HCEC 1CT (cell line): ENCODE measurements at regions not wholly inside any gene's neighbourhood (a gene's known extent, or its start where the extent isn't known, plus 50 kb on each side); places are given as distances from the start of the nearest gene placed in this dataset.
"Not testable (repeated sequence)": the region's sequence is repeated elsewhere in the genome, so short reads cannot be mapped to it uniquely, and the experiment has no call there.

ENCODE experiments used
- DNase-seq: peaks from one replicate; pipeline ENCODE4 v3.0.0-alpha.2; 2017

DNA sequence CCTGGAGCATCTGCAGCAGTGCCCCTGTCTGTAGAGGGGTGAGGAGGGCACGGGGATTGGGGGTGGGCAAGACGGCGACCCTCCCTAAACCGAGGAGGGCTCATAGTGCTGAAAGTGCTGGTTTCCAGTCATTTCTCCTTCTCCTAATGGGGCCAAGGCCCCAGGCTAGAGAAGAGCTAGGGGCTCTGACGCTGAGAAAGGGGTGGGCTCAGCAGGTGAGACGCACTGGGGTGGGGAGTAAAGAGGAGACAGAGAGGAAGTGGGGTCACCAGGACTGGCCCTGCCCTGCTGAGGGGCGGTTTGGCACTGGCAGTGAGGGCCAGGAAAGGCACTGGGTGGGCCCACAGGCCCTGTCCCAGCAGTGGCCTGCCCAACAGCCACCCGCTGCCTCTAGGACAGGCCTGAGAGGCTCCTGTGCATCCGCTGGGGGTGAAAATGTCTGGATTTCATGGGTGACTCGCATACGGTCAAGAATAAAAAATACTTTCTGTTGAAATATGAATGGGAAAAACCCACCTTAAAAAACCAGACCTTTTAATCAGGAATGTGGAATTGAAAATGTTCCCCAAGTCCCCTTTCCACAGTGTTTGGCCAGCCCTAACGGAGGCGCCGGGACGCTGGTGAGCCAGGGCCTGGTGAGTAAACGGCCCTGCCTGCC, 122.4 kb upstream of the SMURF2 start:
- no peak for DNase-seq

DNA sequence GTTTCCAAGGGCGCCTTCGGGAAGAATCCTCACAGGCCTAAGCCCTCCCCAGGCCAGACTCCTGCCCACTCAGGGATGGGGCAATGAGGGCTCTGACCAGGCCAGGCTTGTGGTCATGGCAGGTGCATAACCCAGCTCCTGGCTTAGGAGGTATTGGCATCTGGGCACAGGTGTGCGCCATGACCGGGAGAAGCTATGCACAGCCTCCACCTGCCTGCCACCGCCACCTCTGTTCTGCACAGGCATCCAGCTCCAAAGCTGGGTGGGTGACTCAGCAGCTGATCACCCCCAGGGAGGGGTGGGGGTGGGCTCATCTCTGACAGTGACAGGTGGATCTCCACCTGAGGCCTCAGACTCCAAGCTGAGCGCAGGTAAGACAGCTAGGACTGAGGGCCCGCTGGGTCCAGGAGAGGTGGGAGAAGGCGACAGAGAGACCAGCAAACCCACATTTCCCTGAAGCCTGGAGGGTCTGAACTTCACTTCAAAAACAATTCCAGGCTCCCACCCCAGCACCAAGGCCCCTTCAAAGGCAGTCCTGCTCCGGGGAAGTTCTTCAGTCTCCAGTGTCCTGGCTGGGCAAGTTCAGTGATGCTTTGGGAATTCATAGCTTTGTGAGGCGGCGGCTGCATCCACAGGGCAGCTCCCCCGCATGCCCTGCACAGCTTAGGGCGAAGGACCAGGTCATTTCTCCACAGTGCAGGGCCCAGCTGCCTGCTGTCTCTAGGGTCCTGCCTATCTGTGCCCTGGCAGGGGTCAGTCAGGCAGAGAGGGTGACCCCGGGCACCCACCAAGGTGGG, 121.6 kb upstream of the SMURF2 start:
- no peak for DNase-seq

DNA sequence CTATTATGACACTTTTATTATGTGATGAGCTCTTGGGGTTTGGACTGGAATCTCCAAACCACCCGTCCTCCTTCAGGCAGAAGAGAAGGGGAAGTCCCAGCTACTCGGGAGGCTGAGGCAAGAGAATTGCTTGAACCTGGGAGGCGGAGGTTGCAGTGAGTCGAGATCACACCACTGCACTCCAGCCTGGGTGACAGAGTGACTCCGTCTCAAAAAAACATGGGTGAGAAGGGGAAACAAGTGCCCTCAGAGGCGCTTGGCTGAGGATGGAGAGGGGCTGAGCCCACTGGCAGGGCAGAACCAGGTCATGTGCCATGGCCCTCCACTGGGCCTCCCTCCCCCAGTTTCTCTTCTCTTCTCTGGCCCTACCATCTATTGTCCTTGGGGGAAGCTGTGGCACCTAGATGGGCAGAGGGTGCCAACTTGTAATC, 120.9 kb upstream of the SMURF2 start:
- no peak for DNase-seq

DNA sequence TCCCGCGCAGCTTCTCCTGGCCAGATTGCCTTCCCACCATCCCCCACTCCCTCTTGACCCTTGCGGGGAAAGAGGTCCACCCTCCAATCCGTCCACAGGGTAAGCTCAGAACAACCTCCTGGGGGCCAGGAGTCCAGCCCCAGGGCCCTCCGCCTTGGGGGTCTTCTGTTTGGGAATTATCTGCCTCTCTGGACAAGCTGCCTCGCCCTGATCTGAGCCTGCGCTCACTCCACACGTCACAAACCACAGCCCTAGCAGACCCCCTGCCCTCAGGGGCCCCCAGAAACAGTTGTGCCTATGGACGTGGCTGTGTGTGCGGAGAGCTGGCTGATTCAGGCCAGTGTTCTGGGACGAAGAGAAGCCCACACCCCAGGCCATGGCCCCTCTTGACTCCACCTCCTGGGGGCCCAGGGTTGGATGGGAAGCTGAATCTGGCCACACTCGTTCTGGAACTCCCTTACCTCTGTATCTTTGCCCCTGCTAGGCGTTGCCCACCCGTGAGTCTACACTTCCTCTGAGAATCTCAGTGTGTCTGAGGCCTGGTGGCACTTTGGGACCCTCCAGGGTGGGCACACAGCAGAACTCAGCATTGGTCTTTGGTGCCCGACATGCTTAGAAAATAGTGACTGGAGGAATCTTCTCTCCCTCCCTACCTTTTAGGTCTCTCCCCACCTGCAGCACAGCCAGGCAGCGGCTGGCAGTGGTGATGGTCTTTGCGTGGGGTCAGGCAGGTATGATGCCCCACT, 119.9 kb upstream of the SMURF2 start:
- no peak for DNase-seq

DNA sequence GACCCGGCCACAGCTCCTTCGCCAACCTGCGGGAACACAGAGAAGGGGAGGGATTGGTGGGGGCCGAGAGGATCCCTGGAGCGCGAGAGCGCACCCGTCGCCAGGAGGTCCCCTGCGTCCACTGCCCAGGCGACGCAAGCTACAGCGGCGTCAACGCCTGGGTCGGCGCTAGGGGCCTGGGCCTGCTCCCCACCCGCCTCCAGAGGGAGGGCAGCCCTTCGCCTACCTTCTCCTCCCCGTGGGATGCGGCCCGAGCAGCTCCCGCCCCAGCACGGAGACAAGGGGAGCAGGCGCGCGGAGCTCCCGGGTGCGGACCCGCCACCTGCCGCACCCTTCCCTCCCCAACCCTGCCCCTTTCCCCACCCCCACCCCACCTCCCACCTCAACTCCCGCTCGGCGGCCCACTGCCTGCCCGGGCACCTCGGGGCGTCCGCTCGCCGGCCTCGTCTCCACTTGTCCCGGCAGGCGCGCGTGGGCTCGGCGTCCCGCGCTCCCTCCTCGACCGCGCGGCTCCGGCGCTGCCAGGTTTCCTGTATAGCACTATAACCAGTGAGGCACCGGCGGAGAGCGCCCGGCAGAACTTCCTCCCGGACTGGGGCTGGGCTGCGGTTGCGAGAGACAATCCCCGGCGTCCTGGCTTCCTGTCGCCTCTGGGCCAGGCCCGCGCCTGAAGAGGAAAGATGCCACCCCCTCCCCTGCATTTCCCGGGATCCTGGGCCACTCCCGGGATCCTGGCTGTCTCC, 119.1 kb upstream of the SMURF2 start:
- DNase-seq, result no peak

DNA sequence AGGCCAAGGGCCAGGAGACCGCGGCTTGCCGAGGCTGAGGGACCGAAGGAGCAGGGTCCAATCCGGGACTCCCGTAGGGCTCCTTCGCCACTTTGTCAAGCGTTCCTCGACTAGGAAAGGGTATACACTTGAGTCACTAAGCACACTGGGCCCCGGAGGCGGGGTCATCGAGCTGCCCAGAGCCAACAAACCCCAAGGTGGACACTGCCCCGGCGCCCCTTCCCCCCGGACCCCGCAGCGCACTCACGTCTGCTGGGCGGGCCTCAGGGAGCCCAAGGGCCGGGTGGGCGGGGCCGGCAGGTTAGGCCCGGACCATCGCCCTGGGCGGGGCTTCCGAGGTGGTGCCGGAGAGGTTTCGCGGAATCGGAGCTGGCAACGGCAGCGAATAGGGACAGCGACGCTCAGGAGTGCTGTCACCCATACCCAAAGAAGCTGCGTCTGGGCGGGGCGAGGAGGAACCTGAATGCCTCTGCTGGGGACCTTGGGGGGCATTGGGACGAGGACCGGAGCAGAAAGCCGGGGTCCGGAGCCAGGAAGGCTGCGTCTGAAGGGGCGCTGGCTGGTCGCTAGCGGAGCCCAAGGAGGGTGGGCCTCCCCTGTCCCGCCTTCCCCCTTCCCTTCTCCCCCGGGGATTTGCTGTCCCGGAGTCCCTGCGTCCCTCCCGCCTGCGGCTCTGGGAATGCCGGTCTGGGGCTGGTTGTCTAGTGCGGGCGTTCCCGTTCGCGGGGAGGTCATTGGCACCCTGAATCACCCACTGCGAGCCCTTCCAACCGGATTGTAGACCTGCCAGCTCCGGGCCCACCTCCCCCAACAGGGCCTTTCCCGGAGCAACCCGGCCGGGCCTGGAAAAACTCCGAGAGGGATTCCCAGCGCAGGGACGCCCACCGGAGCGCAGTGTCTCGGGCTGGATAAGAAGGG, 118.2 kb upstream of the SMURF2 start:
- peak; percentile 5 for DNase-seq

DNA sequence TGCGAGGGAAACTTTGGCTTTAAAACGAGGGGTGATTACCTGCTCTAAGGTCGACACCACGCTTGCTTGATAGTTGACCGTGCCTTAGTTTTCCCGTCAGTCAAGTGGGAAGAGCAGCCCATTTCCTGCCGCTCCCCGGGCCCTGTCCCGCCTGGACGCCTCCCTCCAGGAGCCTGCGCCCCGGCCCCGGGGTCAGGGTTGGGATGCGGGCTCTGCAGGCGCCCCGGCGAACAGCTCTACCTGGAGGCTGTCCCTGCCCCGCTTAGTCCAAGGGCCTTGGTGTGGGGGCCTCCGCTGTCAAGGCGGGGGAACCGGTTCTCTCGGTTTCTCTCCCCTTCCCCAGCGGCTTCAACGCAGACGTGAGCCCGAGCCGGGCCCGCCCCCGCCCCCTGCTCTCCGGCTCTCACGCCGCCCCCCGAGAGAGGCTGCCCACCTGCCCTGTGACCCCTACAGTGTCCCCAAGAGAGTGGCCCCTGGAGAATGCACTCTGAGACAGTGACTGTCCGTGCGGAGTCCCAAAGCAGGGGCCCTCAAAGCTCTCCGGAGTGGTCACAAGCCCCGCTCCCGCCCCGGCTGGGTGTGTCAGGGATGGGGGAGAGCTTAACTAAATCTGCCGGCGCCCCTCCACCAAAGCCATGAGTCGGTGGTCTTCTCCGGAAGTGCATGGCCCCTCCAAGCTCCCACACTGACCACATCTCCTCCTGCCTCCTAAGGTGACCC, 117.4 kb upstream of the SMURF2 start:
- DNase-seq, result no peak

DNA sequence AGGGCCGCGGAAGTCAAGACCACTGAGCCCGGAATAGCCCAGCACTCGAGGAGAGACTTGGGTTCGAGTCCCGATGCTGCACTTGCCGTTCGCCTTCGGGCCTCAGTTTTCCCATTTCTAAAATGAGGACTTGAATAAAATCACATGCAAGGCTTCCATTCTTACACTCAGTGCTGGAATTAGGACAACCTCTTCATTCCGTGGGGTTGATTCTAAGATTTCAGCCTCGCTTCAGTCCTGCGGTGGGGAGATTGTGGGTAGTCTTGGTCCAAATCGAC, 116.9 kb upstream of the SMURF2 start:
- not testable (repeated sequence) for DNase-seq

DNA sequence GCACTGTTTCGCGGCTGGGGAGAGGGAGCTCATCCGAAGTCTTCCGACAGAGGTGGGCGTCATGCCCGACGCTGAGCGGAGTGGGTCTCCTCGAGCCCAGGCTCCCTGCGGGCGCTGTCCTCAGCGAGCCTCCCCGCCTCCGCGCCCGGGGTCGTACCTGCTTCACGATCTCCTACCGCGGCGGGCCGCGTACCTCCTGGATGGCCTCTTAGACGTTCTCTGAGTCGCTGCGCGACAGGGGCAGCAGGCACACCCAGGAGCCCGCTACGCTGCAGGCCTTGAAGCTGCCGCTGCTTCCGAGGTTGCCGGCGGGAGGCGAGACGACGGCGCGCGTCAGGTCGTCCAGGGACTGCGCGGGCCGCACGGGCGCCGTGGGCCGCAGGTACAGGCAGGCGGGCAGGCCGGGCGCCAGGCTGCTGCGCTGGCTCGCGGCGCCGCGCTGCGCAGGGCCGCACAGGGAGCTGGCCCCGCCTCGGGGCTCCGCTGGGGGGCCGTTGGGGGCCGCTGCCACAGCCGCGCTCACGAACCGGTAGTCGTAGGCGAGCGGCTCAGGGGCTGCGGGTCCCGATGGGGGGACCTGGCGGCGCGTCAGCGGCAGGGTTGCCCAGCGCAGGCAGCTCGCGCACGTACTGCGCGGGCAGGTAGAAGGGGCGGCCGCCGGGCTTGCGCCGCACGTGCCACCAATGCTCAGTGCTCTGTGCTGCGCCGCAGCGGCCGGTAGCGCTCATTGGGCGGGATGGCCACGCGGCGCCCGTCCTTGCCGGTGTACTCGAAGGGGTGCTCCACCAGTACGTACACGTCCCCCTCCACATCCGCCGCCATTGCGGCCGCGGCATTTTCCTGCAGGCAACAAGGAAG, 116.4 kb upstream of the SMURF2 start:
- no peak for DNase-seq

DNA sequence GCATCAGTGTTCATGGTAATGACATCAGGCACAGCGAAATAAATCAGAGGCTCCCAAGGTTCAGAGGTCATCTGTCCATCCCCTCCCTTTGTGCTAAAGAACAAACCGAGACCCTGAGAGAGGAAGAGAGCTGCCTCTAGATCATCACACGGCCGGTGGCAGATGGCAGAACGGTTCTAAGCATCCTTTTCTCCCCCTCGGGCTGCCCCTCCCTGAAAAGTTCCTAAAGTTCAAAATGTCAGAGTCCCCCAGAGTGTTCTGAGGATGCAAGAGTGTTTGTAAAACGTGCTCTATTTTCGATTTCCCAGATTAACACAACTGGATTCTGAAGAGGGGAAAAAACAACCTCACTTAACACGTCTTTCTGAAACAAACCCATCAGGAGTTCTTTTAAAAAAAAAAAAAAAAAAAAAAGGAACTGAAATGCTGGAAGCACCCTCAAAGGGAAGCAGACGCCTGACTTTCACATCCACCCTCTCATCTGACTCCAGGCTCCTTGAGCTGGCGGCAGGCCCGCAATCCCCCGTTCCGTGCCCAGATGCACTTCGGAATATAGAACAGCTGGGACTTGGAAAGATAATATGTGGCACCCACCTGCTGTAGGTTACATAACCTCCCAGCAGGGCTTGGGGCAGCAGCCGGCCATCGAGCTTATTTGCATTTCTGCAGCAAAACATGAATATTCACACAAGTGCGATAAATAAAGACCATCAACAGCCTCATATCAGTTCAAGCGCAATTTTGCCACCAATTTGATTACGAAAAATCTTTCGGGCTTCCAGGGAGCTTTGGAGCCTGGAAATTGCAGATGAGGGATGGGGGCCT, 115.5 kb upstream of the SMURF2 start:
- DNase-seq, result peak; percentile 2

DNA sequence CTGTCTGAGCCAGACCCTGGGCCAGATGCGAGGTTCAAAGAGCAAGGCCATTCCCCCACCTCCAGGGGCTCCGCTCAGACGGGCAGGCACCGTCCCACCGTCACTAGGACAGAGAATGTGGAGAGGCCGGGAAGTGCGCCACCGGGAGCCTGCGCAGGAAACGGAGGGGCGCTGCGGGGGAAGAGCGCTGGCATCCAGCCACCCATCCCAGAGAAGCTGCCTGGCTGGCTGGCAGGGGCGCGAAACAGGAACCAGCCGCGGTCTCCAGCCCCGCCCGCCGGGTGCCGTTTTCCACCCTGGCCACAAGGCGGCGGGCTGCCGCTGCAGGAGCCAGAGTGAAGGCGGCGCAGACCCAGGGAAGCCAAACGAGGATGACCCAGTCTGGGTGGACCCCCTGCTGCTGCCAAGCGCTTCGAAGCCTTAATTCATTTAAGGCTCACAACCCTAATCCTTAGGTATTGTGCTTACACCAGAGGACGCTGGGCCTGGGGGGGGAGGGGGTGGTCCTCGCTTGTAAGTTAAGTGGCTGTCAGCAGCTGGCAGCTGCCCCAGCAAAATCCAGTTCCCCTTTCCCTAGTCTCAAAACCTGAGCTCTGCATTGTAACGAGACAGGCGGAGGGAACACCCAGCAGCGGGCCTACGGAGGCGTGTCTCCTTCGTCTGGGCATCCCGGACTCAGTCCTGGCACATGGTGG, 114.8 kb upstream of the SMURF2 start:
- peak; percentile 75 for DNase-seq

DNA sequence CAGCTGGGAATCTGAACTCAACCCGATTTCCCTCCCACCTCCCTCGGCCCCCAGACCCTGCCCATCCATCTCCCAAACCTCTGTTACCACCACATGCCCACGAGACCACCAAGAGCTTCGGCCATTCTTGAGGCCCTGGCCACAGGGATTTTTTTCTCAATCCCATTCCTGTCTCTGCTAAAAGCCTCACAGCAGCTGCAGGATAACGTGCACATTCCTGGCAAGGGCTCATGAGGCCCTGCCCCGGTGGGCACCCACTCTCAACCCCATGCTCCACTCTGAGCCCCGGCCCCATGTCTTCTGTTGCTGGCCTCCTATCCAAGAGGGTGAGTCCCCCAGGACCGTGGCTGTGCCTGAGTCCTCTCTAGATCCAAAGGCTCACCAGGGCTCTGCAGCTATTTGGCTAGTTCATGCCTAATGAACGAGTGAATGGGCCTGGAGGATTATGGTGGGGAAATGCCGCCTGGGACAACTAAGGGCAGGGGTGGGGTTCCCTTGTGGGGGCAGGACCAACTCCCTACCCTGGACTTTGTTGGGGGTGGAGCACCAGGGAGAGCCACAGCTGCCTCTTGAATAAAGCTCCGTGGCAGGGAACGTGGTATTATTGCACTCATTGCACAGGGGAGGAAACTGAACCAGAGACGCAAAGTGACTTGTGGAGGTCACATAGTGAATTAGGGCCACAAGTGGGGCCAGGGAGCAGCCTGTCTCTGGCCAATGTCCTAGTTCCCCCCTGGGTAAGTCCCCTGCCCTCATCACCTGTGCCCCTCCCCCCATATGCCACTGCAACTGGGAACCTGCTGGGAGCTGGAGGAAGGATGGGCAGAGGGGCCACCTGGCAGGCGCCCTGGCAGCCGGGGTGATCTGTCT, 113.8 kb upstream of the SMURF2 start:
- no peak for DNase-seq

DNA sequence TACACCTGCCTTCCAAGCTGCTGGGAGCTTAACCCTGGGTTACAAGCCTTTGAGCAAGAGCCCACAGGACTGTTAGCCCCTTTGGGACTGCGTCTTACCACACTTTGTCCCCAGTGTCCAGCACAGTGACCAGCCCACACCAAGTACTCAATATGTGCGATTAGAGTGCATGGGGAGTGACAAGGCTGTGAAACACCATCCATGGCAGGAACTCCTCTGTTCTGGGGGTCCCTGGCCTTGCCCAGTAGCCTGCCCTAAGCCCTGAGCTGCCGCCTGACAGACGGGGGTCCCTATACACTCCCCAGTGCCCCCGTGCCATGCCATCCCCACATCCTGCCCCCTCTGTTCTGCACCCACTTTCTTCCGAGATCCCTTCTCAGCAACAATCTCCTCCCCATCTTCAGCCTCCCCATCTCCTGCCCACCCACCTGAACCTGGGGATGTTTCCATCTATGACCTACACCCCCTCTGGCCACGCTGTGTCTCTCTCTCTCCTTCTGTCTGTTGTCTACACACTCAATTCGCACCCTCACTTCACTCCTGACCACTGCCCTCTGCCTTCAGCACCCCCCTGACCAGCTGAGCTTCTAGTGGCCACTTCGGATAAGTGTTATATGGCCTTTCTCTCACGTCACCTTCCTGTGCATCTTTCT, 112.9 kb upstream of the SMURF2 start:
- DNase-seq, result no peak

DNA sequence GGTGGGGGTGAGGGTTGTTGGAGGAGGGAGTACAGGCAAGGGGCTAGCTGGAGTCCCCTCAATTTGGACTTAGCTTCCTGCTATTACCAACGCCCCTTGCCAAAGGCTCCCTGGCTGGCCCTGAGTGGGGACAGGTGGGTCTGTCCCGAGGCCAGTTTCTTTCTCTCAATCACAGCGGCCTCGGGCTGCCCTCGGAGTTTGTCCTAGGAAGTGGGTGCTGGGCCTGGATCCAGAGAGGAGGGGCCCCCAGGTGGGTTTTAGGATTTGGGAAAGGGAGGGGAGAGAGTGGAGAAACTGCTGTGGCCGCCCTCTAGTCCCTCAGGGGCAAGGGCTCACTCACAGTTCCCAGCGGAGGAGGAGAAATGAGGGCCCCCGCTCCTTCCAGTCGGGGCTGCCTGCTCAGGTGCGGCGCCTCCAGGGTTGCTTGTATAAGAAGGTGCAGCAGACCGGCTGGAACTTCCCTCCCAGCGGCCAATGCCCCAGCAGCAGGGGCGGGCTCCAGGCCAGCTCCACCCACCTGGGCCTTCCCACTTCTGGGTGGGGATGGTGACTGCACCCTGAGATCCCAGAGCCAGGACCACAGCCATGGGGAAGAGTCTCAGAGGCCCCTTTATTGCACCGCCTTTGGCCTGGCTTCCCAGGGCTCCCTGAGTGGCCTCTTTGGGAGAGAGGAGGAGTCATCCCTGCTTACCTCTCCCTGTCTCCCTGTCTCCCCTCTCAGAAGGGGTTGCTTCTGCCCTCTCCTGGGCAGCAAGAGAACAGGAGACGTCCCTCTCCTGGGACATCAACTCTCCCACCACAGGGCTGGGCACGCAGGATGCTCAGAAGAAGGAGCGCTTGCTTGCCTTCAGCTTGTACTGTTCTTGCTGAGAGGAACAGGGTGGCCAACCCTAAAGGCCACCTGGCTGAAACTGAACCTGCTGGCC, 112.0 kb upstream of the SMURF2 start:
- DNase-seq, result peak; percentile 42

DNA sequence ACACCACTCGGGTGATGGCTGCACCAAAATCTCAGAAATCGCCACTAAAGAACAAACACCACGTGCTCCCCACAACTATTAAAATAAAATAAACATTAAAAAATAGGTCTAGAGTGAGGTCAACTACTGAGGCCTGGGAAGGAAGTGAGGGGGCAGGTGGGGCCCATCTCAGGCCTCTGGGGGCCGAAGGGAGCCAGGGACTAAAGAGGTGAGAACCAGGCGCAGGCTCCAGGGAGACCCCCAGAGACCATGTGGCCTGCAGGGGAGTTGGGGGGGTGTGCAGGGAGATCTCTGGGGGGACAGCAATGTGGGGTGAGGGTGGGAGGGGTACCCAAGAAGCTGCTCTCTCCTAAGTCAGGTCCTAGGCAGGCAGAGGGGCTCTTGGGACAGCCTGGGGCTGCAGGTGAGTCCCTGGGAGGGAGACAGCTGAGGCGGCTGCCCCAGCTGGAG, 111.3 kb upstream of the SMURF2 start:
- no peak for DNase-seq

DNA sequence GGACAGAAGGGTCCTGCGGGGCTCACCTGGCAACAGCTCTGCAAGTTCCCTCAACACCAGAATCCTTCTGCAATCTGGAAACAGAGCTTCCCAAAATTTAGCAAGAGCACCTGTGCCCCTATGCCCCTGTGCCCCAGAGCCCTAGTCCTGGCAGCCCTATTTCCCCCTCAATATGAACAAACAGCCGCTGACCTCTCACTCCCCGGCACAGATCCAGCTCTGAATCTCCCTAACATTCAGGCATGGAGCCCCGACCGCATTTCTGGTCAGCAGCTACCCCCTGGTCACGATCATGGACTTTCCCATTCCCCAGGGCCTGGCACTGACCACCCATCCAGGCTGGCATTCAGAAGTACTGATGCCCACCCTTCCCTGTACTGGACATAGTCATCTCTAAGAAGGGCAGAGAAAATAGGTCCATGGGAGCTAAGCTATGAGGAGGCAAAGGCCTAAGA, 110.8 kb upstream of the SMURF2 start:
- no peak for DNase-seq
